ENCODE measurements at regions not wholly inside any gene's neighbourhood (a gene's known extent, or its start where the extent isn't known, plus 50 kb on each side); places are given as distances from the start of the nearest gene placed in this dataset.

- H3K4me1 ChIP-seq (ENCODE audit: control insufficient read depth, extremely low read depth, insufficient read depth, low read length), result peaks cover 11% of the 10 kb centered on the region
- H3K4me3 ChIP-seq (ENCODE audit: control insufficient read depth in 2 of 3, extremely low read depth in 1 of 3, insufficient read depth in 2 of 3, low read depth in 1 of 3, low read length in 3 of 3), result peak overlapping the region in 1 of 3 experiments; percentile 20
- H3K4me2 ChIP-seq (ENCODE audit: control insufficient read depth, extremely low read depth, insufficient read depth, low read depth, low read length), result peak overlapping the region; percentile 37
- H3K9me3 ChIP-seq (ENCODE audit: control insufficient read depth, low read depth, low read length), result peaks cover 2% of the 10 kb centered on the region
- no peaks in the 10 kb centered on the region for H3K9me1 ChIP-seq (ENCODE audit: control insufficient read depth, extremely low read depth, insufficient read depth, low read length)
- no peak overlapping the region for H3K9ac ChIP-seq (ENCODE audit: control insufficient read depth, extremely low read depth, insufficient read depth, low read length)
- H2AFZ ChIP-seq (ENCODE audit: control insufficient read depth, low read length), result peak overlapping the region; percentile 59
- no peaks in the 10 kb centered on the region for H3K79me2 ChIP-seq (ENCODE audit: control insufficient read depth, insufficient read depth, low read length)
- peaks cover 6% of the 10 kb centered on the region for H3K27me3 ChIP-seq (ENCODE audit: control insufficient read depth, extremely low read depth, insufficient read depth, low read length)
- no peak for FAIRE-seq
- no peak overlapping the region for H3K27ac ChIP-seq (ENCODE audit: control insufficient read depth, insufficient read depth, low read length)
- no peaks in the 10 kb centered on the region for H3K36me3 ChIP-seq (ENCODE audit: control insufficient read depth in 2 of 2, extremely low read depth in 1 of 2, insufficient read depth in 2 of 2, low read length in 2 of 2)
- no peak for DNase-seq (ENCODE audit: low read depth, low spot score)
- TF ChIP-seq EZH2 (IDR thresholded peaks at IDR 0.05; ENCODE audit: low read length), result no peak
- H4K20me1 ChIP-seq (ENCODE audit: control insufficient read depth, extremely low read depth, insufficient read depth, low read length), result no peaks in the 10 kb centered on the region
- dilution Hi-C loops (cut with MboI; ENCODE audit: extremely low pct_ligation_motif_present, low sequenced_read_pairs), result no loop called here
These were observed 152.0 kb upstream of the USP9X start for GRCh38 chrX:40933132-40933705.

GRCh38 chrX:40933706-40934425 is 151.4 kb upstream of the USP9X start:
- H3K4me1 ChIP-seq (ENCODE audit: control insufficient read depth, extremely low read depth, insufficient read depth, low read length), result peaks cover 11% of the 10 kb centered on the region
- FAIRE-seq (no peak), DNase-seq (ENCODE audit: low read depth, low spot score) (no peak)
- no peaks in the 10 kb centered on the region for H4K20me1 ChIP-seq (ENCODE audit: control insufficient read depth, extremely low read depth, insufficient read depth, low read length)
- peak overlapping the region; percentile 41 for H2AFZ ChIP-seq (ENCODE audit: control insufficient read depth, low read length)
- H3K9me1 ChIP-seq (ENCODE audit: control insufficient read depth, extremely low read depth, insufficient read depth, low read length), result no peaks in the 10 kb centered on the region
- no peaks in the 10 kb centered on the region for H3K9me3 ChIP-seq (ENCODE audit: control insufficient read depth, low read depth, low read length)
- H3K36me3 ChIP-seq (ENCODE audit: control insufficient read depth in 2 of 2, extremely low read depth in 1 of 2, insufficient read depth in 2 of 2, low read length in 2 of 2), result no peaks in the 10 kb centered on the region
- H3K27me3 ChIP-seq (ENCODE audit: control insufficient read depth, extremely low read depth, insufficient read depth, low read length), result no peaks in the 10 kb centered on the region
- H3K9ac ChIP-seq (ENCODE audit: control insufficient read depth, extremely low read depth, insufficient read depth, low read length), result no peak overlapping the region
- no peak overlapping the region for H3K4me3 ChIP-seq (ENCODE audit: control insufficient read depth in 2 of 3, extremely low read depth in 1 of 3, insufficient read depth in 2 of 3, low read depth in 1 of 3, low read length in 3 of 3)
- H3K27ac ChIP-seq (ENCODE audit: control insufficient read depth, insufficient read depth, low read length), result no peak overlapping the region
- dilution Hi-C loops (cut with MboI; ENCODE audit: extremely low pct_ligation_motif_present, low sequenced_read_pairs), result no loop called here
- H3K79me2 ChIP-seq (ENCODE audit: control insufficient read depth, insufficient read depth, low read length), result no peaks in the 10 kb centered on the region
- H3K4me2 ChIP-seq (ENCODE audit: control insufficient read depth, extremely low read depth, insufficient read depth, low read depth, low read length), result peak overlapping the region; percentile 37
- peak in 1 of 3 experiments; percentile 34 for TF ChIP-seq CTCF (optimal IDR thresholded peaks at IDR 0.05 in 1 of 3, IDR thresholded peaks at IDR 0.05 in 1 of 3, conservative IDR thresholded peaks at IDR 0.05 in 1 of 3; ENCODE audit: extremely low read depth in 1 of 3, insufficient read depth in 2 of 3, low read length in 3 of 3)
- TF ChIP-seq EZH2 (IDR thresholded peaks at IDR 0.05; ENCODE audit: low read length), result no peak

Data from keratinocyte (primary cell).